ENCODE measurements at regions not wholly inside any gene's neighbourhood (a gene's known extent, or its start where the extent isn't known, plus 50 kb on each side); places are given as distances from the start of the nearest gene placed in this dataset.
A peak's percentile ranks its signal among the peaks of the same experiment; 100 is the strongest.
"Not testable (repeated sequence)": the region's sequence is repeated elsewhere in the genome, so short reads cannot be mapped to it uniquely, and the experiment has no call there.

GRCh38 chr1:86633306-86633838 lies 71.0 kb upstream of the SH3GLB1 start:
- not testable (repeated sequence) for DNase-seq

DNA sequence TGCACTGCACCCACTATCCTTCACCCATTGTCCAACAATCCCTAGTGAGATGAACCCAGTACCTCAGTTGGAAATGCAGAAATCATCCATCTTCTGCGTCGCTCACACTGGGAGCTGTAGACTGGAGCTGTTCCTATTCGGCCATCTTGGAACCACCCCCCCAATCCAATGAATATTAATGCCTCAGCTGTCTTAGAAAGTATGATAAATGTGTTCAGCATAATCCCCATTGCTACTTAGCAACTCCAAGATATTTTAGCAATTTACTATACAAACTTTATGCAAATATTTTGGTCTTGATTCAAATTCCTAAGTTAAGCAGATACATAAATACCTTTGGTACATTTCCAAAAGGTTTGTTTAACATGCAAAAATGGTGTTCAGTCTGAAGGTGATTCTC lies 70.5 kb upstream of the SH3GLB1 start:
- DNase-seq, result no peak

DNA sequence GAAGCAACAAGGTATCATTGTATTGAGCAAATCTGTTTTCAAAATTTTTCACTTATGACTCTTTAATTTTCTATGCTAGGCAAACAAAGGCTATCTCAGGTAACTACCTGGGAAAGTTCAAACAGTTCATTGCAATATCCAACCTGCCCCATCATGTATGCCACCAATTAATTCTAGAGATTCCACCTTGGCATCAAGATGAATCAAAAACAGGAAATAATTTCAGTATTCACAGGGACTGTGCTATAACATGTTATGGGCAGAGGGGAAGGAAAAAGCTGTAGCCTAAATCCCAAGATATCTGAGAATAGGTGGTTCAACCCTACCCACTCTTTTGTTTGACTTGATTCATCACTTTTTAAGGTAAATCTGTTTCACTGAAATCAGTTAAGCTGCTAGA lies 67.5 kb upstream of the SH3GLB1 start:
- DNase-seq, result no peak

DNA sequence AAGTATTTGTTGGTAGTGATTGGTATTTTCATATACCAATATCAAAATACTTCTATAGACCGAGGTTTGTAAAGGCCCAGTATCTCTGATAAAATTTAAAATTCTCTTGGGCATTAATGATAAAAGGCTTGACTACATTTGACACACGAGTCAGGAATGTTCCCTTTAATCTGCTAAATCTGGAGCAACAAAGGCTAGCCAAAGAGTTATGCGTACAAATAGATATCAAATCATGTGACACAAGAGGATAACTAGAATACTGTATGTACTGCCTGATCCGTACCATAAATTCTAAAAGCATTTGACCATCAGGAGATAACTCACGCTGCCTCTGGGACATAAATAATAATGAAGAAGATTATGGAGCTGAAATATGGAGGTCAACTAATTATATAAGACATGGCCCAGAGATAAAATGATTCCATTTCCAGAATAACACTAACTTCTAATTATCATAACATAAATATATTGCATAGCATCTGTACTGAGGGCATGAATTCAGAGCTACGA lies 64.2 kb upstream of the SH3GLB1 start:
- no peak for DNase-seq

DNA sequence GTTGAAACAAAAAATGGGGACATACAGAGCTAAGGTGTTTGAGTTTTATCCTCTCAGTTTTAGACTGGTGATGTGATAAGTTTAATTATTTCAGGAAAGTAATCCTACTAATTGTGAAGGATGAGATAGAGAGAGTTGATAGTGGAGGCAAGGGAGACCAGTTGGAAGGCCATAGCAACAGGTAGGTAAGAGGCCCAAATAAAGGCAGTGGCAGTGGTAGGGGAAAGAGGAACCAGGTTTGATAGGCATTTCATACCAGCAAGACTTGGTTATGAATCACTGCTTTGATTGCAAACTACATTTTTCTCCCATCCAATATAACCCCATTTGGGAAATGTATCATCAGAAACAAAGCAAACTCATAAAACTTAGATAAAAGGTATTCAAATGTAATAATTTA lies 63.1 kb upstream of the SH3GLB1 start:
- no peak for DNase-seq

GRCh38 chr1:86644655-86645054 lies 59.7 kb upstream of the SH3GLB1 start:
- not testable (repeated sequence) for DNase-seq

DNA sequence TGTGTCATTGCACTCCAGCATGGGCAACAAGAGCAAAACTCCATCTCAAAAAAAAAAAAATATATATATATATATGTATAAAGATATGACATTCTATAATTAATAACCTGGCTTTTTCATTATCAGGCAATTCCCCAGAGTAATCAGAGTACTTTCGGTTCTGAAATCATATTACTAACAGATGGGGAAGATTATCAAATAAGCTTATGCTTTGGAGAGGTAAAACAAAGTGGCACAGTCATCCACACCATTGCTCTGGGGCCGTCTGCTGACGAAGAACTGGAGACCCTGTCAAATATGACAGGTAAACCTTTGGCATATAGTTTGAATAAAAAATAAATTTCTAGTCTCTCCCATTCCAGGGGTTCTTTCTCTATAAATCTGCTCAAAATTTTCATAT lies 58.5 kb upstream of the SH3GLB1 start:
- no peak for DNase-seq

GRCh38 chr1:86646256-86646655 lies 58.1 kb upstream of the SH3GLB1 start:
- no peak for DNase-seq

GRCh38 chr1:86648255-86648654 lies 56.1 kb upstream of the SH3GLB1 start:
- DNase-seq, result peak; percentile 28

DNA sequence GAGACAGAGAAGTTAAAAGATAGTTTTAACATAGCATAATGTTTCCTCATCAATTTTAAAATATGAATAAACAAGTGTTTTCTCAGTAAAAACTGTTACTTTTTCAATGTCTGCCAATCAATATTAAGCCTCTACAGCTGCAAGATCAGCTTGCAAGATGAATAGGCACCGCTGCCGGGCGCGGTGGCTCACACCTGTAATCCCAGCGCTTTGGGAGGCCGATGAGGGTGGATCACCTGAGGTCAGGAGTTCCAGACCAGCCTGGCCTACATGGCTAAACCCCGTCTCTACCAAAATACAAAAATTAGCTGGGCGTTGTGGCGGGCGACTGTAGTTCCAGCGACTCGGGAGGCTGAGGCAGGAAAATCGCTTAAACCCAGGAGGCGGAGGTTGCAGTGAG lies 54.8 kb upstream of the SH3GLB1 start:
- DNase-seq, result no peak

- no peak for DNase-seq
Observed at GRCh38 chr1:86650065-86650464, 54.3 kb upstream of the SH3GLB1 start.

Measured in renal pelvis (tissue), 1 donor.